HepG2 (cell line): ENCODE measurements at regions not wholly inside any gene's neighbourhood (a gene's known extent, or its start where the extent isn't known, plus 50 kb on each side); places are given as distances from the start of the nearest gene placed in this dataset.

Experiments
- ATAC-seq: fragments of 200-7000 bp; cut with Tn5 transposase; 3 replicates; pipeline ENCODE4 v1.9.1; 2020; ENCODE audit warnings: mild to moderate bottlenecking, moderate library complexity
- BruUV-seq: library from RNA; stranded (reverse); fragments of 400-500 nt; replicated peaks from 2 replicates; lab custom pipeline; 2021; lab: Mats Ljungman, UMichigan
- CTCF ChIA-PET: fragments of 300-600 bp; formaldehyde crosslinking; extraction: SDS; loops from one replicate; lab custom pipeline; 2021; ENCODE audit warnings: low total read pairs, inconsistent platforms, low intra/inter-chr PET ratio; lab: Yijun Ruan, JAX
- POLR2A ChIA-PET: fragments of 350-600 bp; sonication (Branson Sonifier 250); formaldehyde crosslinking; loops from one replicate; lab custom pipeline; 2020; ENCODE audit warnings: antibody characterized with exemption, inconsistent platforms; lab: Yijun Ruan, JAX
- DNase-seq: peaks from one replicate; pipeline ENCODE4 v3.0.0-alpha.2; 2015; ENCODE audit warnings: low spot score
- FAIRE-seq: peaks from 3 replicates; lab custom pipeline; 2011; peaks lifted over from hg19 to GRCh38; lab: Jason Lieb, UNC
- H2AFZ ChIP-seq: one replicate; pipeline ENCODE4 v1.6.1; 2011; ENCODE audit warnings: low read length, inconsistent platforms
- H3K27ac ChIP-seq: fragments of 300-600 bp; 3 replicates; pipeline ENCODE4 v1.8.0; 2011; ENCODE audit warnings: mixed run types, mild to moderate bottlenecking, mixed read lengths, low read length, inconsistent platforms; ENCODE audit not compliant: insufficient read depth; ENCODE audit errors: extremely low read length
- H3K27me3 ChIP-seq, 2 experiments: fragments of 200-600 bp in 1 of 2; 2 replicates in 1 of 2; 3 replicates in 1 of 2; pipeline versions ENCODE4 v1.6.0 to v1.8.0; 2011; ENCODE audit warnings: low read length in 2 of 2, mild to moderate bottlenecking in 2 of 2, moderate library complexity in 2 of 2, inconsistent platforms in 1 of 2; ENCODE audit not compliant: insufficient read depth in 2 of 2, control insufficient read depth in 1 of 2
- H3K36me3 ChIP-seq, 2 experiments: fragments of 200-600 bp in 1 of 2; replicated peaks in 1 of 2; 2 replicates in 1 of 2; 3 replicates in 1 of 2; pipeline versions ENCODE4 v1.5.1 to v1.8.0; 2011; ENCODE audit warnings: low read length in 2 of 2, inconsistent platforms in 1 of 2; ENCODE audit not compliant: insufficient read depth in 2 of 2, control insufficient read depth in 1 of 2
- H3K4me1 ChIP-seq: 2 replicates; pipeline ENCODE4 v1.5.1; 2012; ENCODE audit warnings: low read length, inconsistent platforms; ENCODE audit not compliant: insufficient read depth
- H3K4me2 ChIP-seq: 2 replicates; pipeline ENCODE4 v1.6.0; 2011; ENCODE audit warnings: low read depth, low read length, inconsistent platforms
- H3K4me3 ChIP-seq, 3 experiments: fragments of 200-600 bp in 1 of 3; sonication (generic), shearing (Covaris generic) in 1 of 3; replicated peaks in 1 of 3; 2 replicates each; pipeline ENCODE4 v1.5.1; 2011 to 2016; ENCODE audit warnings: low read length in 3 of 3, inconsistent platforms in 2 of 3, low read depth in 2 of 3, mild to moderate bottlenecking in 2 of 3, control low read depth in 1 of 3, mixed read lengths in 1 of 3; ENCODE audit not compliant: insufficient read depth in 1 of 3
- H3K79me2 ChIP-seq: one replicate; pipeline ENCODE4 v1.6.1; 2011; ENCODE audit warnings: low read length, inconsistent platforms; ENCODE audit not compliant: insufficient read depth
- H3K9ac ChIP-seq: 2 replicates; pipeline ENCODE4 v1.6.0; 2011; ENCODE audit warnings: mild to moderate bottlenecking, low read depth, low read length, inconsistent platforms; ENCODE audit not compliant: insufficient read depth
- H3K9me3 ChIP-seq: 2 replicates; pipeline ENCODE4 v1.5.1; 2012; ENCODE audit warnings: mild to moderate bottlenecking, low read length
- H4K20me1 ChIP-seq: 2 replicates; pipeline ENCODE4 v1.6.0; 2011; ENCODE audit warnings: inconsistent platforms, mild to moderate bottlenecking, low read length, moderate library complexity; ENCODE audit not compliant: insufficient read depth
- ATF7 ChIP-seq, 2 experiments: fragments of 450-650 bp in 1 of 2; sonication (generic) in 1 of 2; formaldehyde crosslinking in 1 of 2; IDR thresholded peaks; 2 replicates each; pipeline versions ENCODE4 v1.4.0 to v1.6.1; 2016 to 2020; ENCODE audit warnings: antibody characterized with exemption in 1 of 2, mild to moderate bottlenecking in 1 of 2, missing genetic modification reagents in 1 of 2
- FOXA3 ChIP-seq: IDR thresholded peaks from 2 replicates; pipeline ENCODE4 v1.6.1; 2016; ENCODE audit warnings: missing genetic modification reagents, missing compliant biosample characterization
- FOXP1 ChIP-seq, 2 experiments: fragments of 450-650 bp in 1 of 2; IDR thresholded peaks; 2 replicates each; pipeline ENCODE4 v1.6.1; 2017 to 2018; ENCODE audit warnings: antibody characterized with exemption in 1 of 2
- NR2F2 ChIP-seq: IDR thresholded peaks from 2 replicates; pipeline ENCODE4 v1.6.1; 2012; ENCODE audit warnings: low read depth, inconsistent platforms, borderline replicate concordance
- POLR2AphosphoS5 ChIP-seq: IDR thresholded peaks from 2 replicates; pipeline ENCODE4 v1.6.1; 2012; ENCODE audit warnings: low read depth, low read length
- SMAD3 ChIP-seq: sonication (generic); formaldehyde crosslinking; IDR thresholded peaks from 2 replicates; pipeline ENCODE4 v1.4.0; 2020; ENCODE audit warnings: missing genetic modification reagents
- ZNF121 ChIP-seq: sonication (generic); formaldehyde crosslinking; IDR thresholded peaks from 2 replicates; pipeline ENCODE4 v1.5.0; 2020; ENCODE audit warnings: mild to moderate bottlenecking, missing genetic modification reagents
- ZNF589 ChIP-seq: sonication (generic); formaldehyde crosslinking; conservative IDR thresholded peaks from 2 replicates; pipeline ENCODE4 v1.8.0; 2022; ENCODE audit warnings: mild to moderate bottlenecking, moderate library complexity, missing genetic modification reagents
- ZNF780A ChIP-seq: sonication (generic); formaldehyde crosslinking; IDR thresholded peaks from 2 replicates; pipeline ENCODE4 v1.8.0; 2022; ENCODE audit warnings: mild to moderate bottlenecking, missing genetic modification reagents, moderate library complexity
- WGBS: methylation state at CpG from one replicate; pipeline ENCODE4 v1.1.6; 2017; ENCODE audit warnings: low lambda C conversion rate; 5-methylcytosine and 5-hydroxymethylcytosine counted together
- in situ Hi-C: cut with HindIII; loops from 2 replicates; pipeline ENCODE4 v1.10.0; 2017; ENCODE audit warnings: low pct_unique_long_range_greater_than_20kb; ENCODE audit not compliant: extremely low pct_ligation_motif_present
- intact Hi-C: fragments of 100-400 bp; cut with micrococcal nuclease; formaldehyde crosslinking; loops from one replicate; pipeline ENCODE4 v1.10.0; 2022; ENCODE audit not compliant: unreplicated experiment
- TF ChIP-seq, protein P1 (sequence below): sonication (generic); formaldehyde crosslinking; IDR thresholded peaks from 2 replicates; pipeline ENCODE4 v1.4.0; 2020; ENCODE audit warnings: mild to moderate bottlenecking, missing genetic modification reagents
- TF ChIP-seq, protein P2 (sequence below): sonication (generic); formaldehyde crosslinking; IDR thresholded peaks from 2 replicates; pipeline ENCODE4 v1.4.0; 2020; ENCODE audit warnings: missing genetic modification reagents, borderline replicate concordance
- TF ChIP-seq, protein P3 (sequence below): sonication (generic); formaldehyde crosslinking; IDR thresholded peaks from 2 replicates; pipeline ENCODE4 v1.4.0; 2020; ENCODE audit warnings: missing genetic modification reagents, borderline replicate concordance
- TF ChIP-seq, protein P4 (sequence below): sonication (generic); formaldehyde crosslinking; IDR thresholded peaks from 2 replicates; pipeline ENCODE4 v1.4.0; 2020; ENCODE audit warnings: missing genetic modification reagents
- TF ChIP-seq, protein P5 (sequence below): sonication (generic); formaldehyde crosslinking; IDR thresholded peaks from 2 replicates; pipeline ENCODE4 v1.8.0; 2023; ENCODE audit warnings: mild to moderate bottlenecking, missing genetic modification reagents
- TF ChIP-seq, protein P6 (sequence below): sonication (generic); formaldehyde crosslinking; IDR thresholded peaks from 2 replicates; pipeline ENCODE4 v1.4.0; 2020; ENCODE audit warnings: mild to moderate bottlenecking, low read depth, missing genetic modification reagents

DNA sequence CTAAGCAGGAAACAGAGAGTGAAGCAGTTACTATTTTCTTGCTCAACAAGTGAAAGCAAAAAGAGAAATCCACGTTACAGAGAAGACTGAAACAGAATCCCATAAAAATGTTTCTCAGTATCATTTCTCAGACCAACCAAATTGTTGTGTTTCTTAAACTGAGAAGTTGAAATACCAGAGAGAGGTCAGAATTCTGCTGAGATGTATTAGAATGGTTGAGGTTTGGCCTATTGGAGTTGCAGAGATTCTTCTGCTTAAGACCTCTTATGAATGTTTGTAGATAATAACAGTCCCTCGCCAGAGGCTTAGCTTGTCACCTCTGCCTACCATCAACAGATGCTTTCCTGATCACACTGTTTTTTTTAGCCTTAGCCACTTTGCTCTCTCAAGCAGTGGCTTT, 481.4 kb downstream of the TRIML1 start:
- peaks cover 9% of the 10 kb centered on the region; the same call in 1 of the 2 replicates for H3K9me3 ChIP-seq
- no TSS peak for BruUV-seq
- POLR2A ChIA-PET, result no interaction called here
- in situ Hi-C loops, result no loop called here
- H3K4me2 ChIP-seq, result no peak overlapping the region
- intact Hi-C loops, result no loop called here
- no peaks in the 10 kb centered on the region for H3K27me3 ChIP-seq
- H3K4me1 ChIP-seq, result no peaks in the 10 kb centered on the region
- ATAC-seq (no peak), FAIRE-seq (no peak), DNase-seq (no peak)
- H3K4me3 ChIP-seq, result no peak overlapping the region
- H3K27ac ChIP-seq, result no peak overlapping the region
- WGBS, result 7% methylated on average over 2 of the region's 2 CpGs
- H3K79me2 ChIP-seq, result no peaks in the 10 kb centered on the region
- H2AFZ ChIP-seq, result no peak overlapping the region
- H3K36me3 ChIP-seq, result no peaks in the 10 kb centered on the region
- CTCF ChIA-PET, result no interaction called here
- no peaks in the 10 kb centered on the region for H4K20me1 ChIP-seq
- H3K9ac ChIP-seq, result no peak overlapping the region
- TF ChIP-seq SMAD3, result no peak
- no peak for TF ChIP-seq ATF7 (IDR thresholded peaks at IDR 0.05)
- no peak for TF ChIP-seq ATF7 (CRISPR knock-in tag; IDR thresholded peaks at IDR 0.05)
- no peak for TF ChIP-seq FOXP1 (IDR thresholded peaks at IDR 0.05)
- TF ChIP-seq FOXP1 (CRISPR knock-in tag; IDR thresholded peaks at IDR 0.05), result no peak
- no peak for TF ChIP-seq ZNF780A (CRISPR knock-in tag)
- TF ChIP-seq, protein P1, sequence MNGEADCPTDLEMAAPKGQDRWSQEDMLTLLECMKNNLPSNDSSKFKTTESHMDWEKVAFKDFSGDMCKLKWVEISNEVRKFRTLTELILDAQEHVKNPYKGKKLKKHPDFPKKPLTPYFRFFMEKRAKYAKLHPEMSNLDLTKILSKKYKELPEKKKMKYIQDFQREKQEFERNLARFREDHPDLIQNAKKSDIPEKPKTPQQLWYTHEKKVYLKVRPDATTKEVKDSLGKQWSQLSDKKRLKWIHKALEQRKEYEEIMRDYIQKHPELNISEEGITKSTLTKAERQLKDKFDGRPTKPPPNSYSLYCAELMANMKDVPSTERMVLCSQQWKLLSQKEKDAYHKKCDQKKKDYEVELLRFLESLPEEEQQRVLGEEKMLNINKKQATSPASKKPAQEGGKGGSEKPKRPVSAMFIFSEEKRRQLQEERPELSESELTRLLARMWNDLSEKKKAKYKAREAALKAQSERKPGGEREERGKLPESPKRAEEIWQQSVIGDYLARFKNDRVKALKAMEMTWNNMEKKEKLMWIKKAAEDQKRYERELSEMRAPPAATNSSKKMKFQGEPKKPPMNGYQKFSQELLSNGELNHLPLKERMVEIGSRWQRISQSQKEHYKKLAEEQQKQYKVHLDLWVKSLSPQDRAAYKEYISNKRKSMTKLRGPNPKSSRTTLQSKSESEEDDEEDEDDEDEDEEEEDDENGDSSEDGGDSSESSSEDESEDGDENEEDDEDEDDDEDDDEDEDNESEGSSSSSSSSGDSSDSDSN (CRISPR knock-in tag), result no peak
- TF ChIP-seq NR2F2, result no peak
- TF ChIP-seq, protein P2, sequence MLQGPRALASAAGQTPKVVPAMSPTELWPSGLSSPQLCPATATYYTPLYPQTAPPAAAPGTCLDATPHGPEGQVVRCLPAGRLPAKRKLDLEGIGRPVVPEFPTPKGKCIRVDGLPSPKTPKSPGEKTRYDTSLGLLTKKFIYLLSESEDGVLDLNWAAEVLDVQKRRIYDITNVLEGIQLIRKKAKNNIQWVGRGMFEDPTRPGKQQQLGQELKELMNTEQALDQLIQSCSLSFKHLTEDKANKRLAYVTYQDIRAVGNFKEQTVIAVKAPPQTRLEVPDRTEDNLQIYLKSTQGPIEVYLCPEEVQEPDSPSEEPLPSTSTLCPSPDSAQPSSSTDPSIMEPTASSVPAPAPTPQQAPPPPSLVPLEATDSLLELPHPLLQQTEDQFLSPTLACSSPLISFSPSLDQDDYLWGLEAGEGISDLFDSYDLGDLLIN (CRISPR knock-in tag), result no peak
- no peak for TF ChIP-seq ZNF121
- no peak for TF ChIP-seq ZNF589 (CRISPR knock-in tag)
- TF ChIP-seq, protein P3, sequence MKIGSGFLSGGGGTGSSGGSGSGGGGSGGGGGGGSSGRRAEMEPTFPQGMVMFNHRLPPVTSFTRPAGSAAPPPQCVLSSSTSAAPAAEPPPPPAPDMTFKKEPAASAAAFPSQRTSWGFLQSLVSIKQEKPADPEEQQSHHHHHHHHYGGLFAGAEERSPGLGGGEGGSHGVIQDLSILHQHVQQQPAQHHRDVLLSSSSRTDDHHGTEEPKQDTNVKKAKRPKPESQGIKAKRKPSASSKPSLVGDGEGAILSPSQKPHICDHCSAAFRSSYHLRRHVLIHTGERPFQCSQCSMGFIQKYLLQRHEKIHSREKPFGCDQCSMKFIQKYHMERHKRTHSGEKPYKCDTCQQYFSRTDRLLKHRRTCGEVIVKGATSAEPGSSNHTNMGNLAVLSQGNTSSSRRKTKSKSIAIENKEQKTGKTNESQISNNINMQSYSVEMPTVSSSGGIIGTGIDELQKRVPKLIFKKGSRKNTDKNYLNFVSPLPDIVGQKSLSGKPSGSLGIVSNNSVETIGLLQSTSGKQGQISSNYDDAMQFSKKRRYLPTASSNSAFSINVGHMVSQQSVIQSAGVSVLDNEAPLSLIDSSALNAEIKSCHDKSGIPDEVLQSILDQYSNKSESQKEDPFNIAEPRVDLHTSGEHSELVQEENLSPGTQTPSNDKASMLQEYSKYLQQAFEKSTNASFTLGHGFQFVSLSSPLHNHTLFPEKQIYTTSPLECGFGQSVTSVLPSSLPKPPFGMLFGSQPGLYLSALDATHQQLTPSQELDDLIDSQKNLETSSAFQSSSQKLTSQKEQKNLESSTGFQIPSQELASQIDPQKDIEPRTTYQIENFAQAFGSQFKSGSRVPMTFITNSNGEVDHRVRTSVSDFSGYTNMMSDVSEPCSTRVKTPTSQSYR (CRISPR knock-in tag), result no peak
- TF ChIP-seq, protein P4, sequence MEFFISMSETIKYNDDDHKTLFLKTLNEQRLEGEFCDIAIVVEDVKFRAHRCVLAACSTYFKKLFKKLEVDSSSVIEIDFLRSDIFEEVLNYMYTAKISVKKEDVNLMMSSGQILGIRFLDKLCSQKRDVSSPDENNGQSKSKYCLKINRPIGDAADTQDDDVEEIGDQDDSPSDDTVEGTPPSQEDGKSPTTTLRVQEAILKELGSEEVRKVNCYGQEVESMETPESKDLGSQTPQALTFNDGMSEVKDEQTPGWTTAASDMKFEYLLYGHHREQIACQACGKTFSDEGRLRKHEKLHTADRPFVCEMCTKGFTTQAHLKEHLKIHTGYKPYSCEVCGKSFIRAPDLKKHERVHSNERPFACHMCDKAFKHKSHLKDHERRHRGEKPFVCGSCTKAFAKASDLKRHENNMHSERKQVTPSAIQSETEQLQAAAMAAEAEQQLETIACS (CRISPR knock-in tag), result no peak
- TF ChIP-seq, protein P5, sequence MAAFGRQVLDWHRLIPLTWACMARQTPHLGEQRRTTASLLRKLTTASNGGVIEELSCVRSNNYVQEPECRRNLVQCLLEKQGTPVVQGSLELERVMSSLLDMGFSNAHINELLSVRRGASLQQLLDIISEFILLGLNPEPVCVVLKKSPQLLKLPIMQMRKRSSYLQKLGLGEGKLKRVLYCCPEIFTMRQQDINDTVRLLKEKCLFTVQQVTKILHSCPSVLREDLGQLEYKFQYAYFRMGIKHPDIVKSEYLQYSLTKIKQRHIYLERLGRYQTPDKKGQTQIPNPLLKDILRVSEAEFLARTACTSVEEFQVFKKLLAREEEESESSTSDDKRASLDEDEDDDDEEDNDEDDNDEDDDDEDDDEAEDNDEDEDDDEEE (CRISPR knock-in tag), result no peak
- TF ChIP-seq POLR2AphosphoS5, result no peak
- no peak for TF ChIP-seq FOXA3
- TF ChIP-seq, protein P6, sequence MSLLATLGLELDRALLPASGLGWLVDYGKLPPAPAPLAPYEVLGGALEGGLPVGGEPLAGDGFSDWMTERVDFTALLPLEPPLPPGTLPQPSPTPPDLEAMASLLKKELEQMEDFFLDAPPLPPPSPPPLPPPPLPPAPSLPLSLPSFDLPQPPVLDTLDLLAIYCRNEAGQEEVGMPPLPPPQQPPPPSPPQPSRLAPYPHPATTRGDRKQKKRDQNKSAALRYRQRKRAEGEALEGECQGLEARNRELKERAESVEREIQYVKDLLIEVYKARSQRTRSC (CRISPR knock-in tag), result no peak
